ENCODE measurements at regions not wholly inside any gene's neighbourhood (a gene's known extent, or its start where the extent isn't known, plus 50 kb on each side); places are given as distances from the start of the nearest gene placed in this dataset.

- Histone ChIP-seq H3K27ac (ENCODE audit: insufficient read depth, low read depth, low read length) (no peak overlapping the region), H4K20me1 (replicated peaks; ENCODE audit: control insufficient read depth, extremely low read depth, insufficient read depth, low read length) (no peaks in the 10 kb centered on the region), H3K9me3 (replicated peaks; ENCODE audit: control insufficient read depth, insufficient read depth, low read length) (no peaks in the 10 kb centered on the region), H3K4me3 (replicated peaks in 1 of 3; ENCODE audit: insufficient read depth in 1 of 3, low read depth in 1 of 3, low read length in 3 of 3) (no peak overlapping the region), H3K79me2 (ENCODE audit: control insufficient read depth, insufficient read depth, low read length) (no peaks in the 10 kb centered on the region), H3K4me1 (ENCODE audit: control insufficient read depth, extremely low read depth, insufficient read depth, low read length) (peaks cover 20% of the 10 kb centered on the region), H2AFZ (ENCODE audit: low read depth, low read length) (no peak overlapping the region), H3K9me1 (replicated peaks; ENCODE audit: control insufficient read depth, extremely low read depth, insufficient read depth, low read length) (no peaks in the 10 kb centered on the region), H3K9ac (replicated peaks; ENCODE audit: extremely low read depth, insufficient read depth, low read length) (no peak overlapping the region), H3K4me2 (ENCODE audit: insufficient read depth, low read length) (no peak overlapping the region), H3K36me3 (ENCODE audit: control insufficient read depth in 2 of 2, extremely low read depth in 1 of 2, insufficient read depth in 2 of 2, low read length in 2 of 2) (no peaks in the 10 kb centered on the region), H3K27me3 (ENCODE audit: control insufficient read depth in 2 of 2, insufficient read depth in 2 of 2, low read length in 2 of 2) (no peaks in the 10 kb centered on the region)
- POLR2A ChIA-PET = no interaction called here
- dilution Hi-C loops (cut with MboI; ENCODE audit: extremely low pct_ligation_motif_present, low sequenced_read_pairs) = no loop called here
- no peak for FAIRE-seq
- DNase-seq (ENCODE audit: low read depth, low spot score) = no peak
- TF ChIP-seq GATA2 (IDR thresholded peaks at IDR 0.05; ENCODE audit: insufficient read depth, insufficient read length, low read depth, low read length) (no peak), MYC (IDR thresholded peaks at IDR 0.05; ENCODE audit: low read depth, low read length) (no peak), JUN (IDR thresholded peaks at IDR 0.05; ENCODE audit: borderline replicate concordance, insufficient read depth, insufficient read length, low read depth) (no peak)
- intact Hi-C loops (cut with micrococcal nuclease) = loop anchor here (1.0 kb wide), 1 partner anchor 371 kb away; no protein-coding TSS in a partner anchor
- BruUV-seq (replicated peaks) = no TSS peak
- CTCF ChIA-PET = interaction anchor here (1.2 to 2.1 kb wide), 2 partner anchors 16 to 59 kb away, joined by 7 to 13 read pairs; no protein-coding TSS in a partner anchor
Observed at GRCh38 chr16:77600555-77600954, 121.8 kb upstream of the NUDT7 start.

- Histone ChIP-seq H3K9me1 (replicated peaks; ENCODE audit: control insufficient read depth, extremely low read depth, insufficient read depth, low read length) (no peaks in the 10 kb centered on the region), H3K9ac (replicated peaks; ENCODE audit: extremely low read depth, insufficient read depth, low read length) (no peak overlapping the region), H3K9me3 (replicated peaks; ENCODE audit: control insufficient read depth, insufficient read depth, low read length) (no peaks in the 10 kb centered on the region), H3K79me2 (ENCODE audit: control insufficient read depth, insufficient read depth, low read length) (no peaks in the 10 kb centered on the region), H3K36me3 (ENCODE audit: control insufficient read depth in 2 of 2, extremely low read depth in 1 of 2, insufficient read depth in 2 of 2, low read length in 2 of 2) (no peaks in the 10 kb centered on the region), H3K27ac (ENCODE audit: insufficient read depth, low read depth, low read length) (no peak overlapping the region), H3K4me3 (replicated peaks in 1 of 3; ENCODE audit: insufficient read depth in 1 of 3, low read depth in 1 of 3, low read length in 3 of 3) (no peak overlapping the region), H3K4me2 (ENCODE audit: insufficient read depth, low read length) (no peak overlapping the region), H2AFZ (ENCODE audit: low read depth, low read length) (no peak overlapping the region), H4K20me1 (replicated peaks; ENCODE audit: control insufficient read depth, extremely low read depth, insufficient read depth, low read length) (no peaks in the 10 kb centered on the region), H3K27me3 (ENCODE audit: control insufficient read depth in 2 of 2, insufficient read depth in 2 of 2, low read length in 2 of 2) (no peaks in the 10 kb centered on the region), H3K4me1 (ENCODE audit: control insufficient read depth, extremely low read depth, insufficient read depth, low read length) (no peaks in the 10 kb centered on the region)
- DNase-seq (ENCODE audit: low read depth, low spot score) (no peak), FAIRE-seq (no peak)
- ChIA-PET CTCF (interaction anchor here (0.6 to 1.8 kb wide), 6 partner anchors 12 to 399 kb away, joined by 3 to 5 read pairs (median 4); no protein-coding TSS in a partner anchor), POLR2A (no interaction called here)
- intact Hi-C loops (cut with micrococcal nuclease) = no loop called here
- dilution Hi-C loops (cut with MboI; ENCODE audit: extremely low pct_ligation_motif_present, low sequenced_read_pairs) = no loop called here
- no TSS peak for BruUV-seq (replicated peaks)
- TF ChIP-seq JUN (IDR thresholded peaks at IDR 0.05; ENCODE audit: borderline replicate concordance, insufficient read depth, insufficient read length, low read depth) (no peak), EZH2 (IDR thresholded peaks at IDR 0.05; ENCODE audit: borderline replicate concordance, low read depth, low read length, severe bottlenecking) (no peak), CTCF (IDR thresholded peaks at IDR 0.05; ENCODE audit: extremely low read depth in 1 of 2, insufficient read depth in 1 of 2, low read depth in 1 of 2, low read length in 2 of 2) (no peak), MYC (IDR thresholded peaks at IDR 0.05; ENCODE audit: low read depth, low read length) (no peak), POLR2A (IDR thresholded peaks at IDR 0.05; ENCODE audit: low read depth, low read length) (no peak), GATA2 (IDR thresholded peaks at IDR 0.05; ENCODE audit: insufficient read depth, insufficient read length, low read depth, low read length) (no peak)
Observed at GRCh38 chr16:77603656-77604055, 118.7 kb upstream of the NUDT7 start.

Measured in endothelial cell of umbilical vein (primary cell).